Mucosa of descending colon (tissue), 3 donors: ENCODE measurements at regions not wholly inside any gene's neighbourhood (a gene's known extent, or its start where the extent isn't known, plus 50 kb on each side); places are given as distances from the start of the nearest gene placed in this dataset.

Experiments used
- ATAC-seq: fragments of 200-7000 bp; cut with Tn5 transposase; one replicate; pipeline ENCODE4 v1.9.1; 2020; ENCODE audit warnings: mild to moderate bottlenecking, moderate library complexity
- DNase-seq, 3 donors: peaks; one replicate each; pipeline ENCODE4 v3.0.0-alpha.2; 2020
- H3K36me3 ChIP-seq: fragments of 200-600 bp; one replicate; pipeline ENCODE4 v1.8.0; 2021; ENCODE audit warnings: low read depth, mild to moderate bottlenecking
- H3K4me1 ChIP-seq: fragments of 200-600 bp; one replicate; pipeline ENCODE4 v1.8.0; 2021; ENCODE audit warnings: low read depth, mild to moderate bottlenecking
- H3K4me3 ChIP-seq: fragments of 200-600 bp; one replicate; pipeline ENCODE4 v1.8.0; 2021; ENCODE audit warnings: mild to moderate bottlenecking
- H3K9me3 ChIP-seq: fragments of 200-600 bp; one replicate; pipeline ENCODE4 v1.8.0; 2021; ENCODE audit warnings: mild to moderate bottlenecking
- CTCF ChIP-seq: fragments of 200-600 bp; IDR thresholded peaks from one replicate; pipeline ENCODE4 v1.8.0; 2022; ENCODE audit warnings: antibody characterized with exemption, mild to moderate bottlenecking
- intact Hi-C, 2 donors: fragments of 100-400 bp; cut with DNase I in 1 of 2; cut with micrococcal nuclease in 1 of 2; formaldehyde crosslinking; loops; one replicate each; pipeline versions ENCODE4 v1.11.0 to v1.11.1; 2022; cut with DNase I, micrococcal nuclease
- donor health status: DM: no; HTN: no; CAD: no; lungs with moderate emphysema.
- donor health status: DM: no; HTN: no; CAD: no.
- donor health status: DM: no; HTN: yes; CAD: no.

- Histone ChIP-seq H3K4me3 (no peak overlapping the region), H3K4me1 (no peaks in the 10 kb centered on the region), H3K9me3 (peaks cover 16% of the 10 kb centered on the region), H3K36me3 (no peaks in the 10 kb centered on the region)
- DNase-seq (no peak), ATAC-seq (no peak)
- TF ChIP-seq CTCF = no peak
- intact Hi-C loops = no loop called here
Measured at GRCh38 chr2:33788044-33788443, 188.9 kb upstream of the FAM98A start.

DNA sequence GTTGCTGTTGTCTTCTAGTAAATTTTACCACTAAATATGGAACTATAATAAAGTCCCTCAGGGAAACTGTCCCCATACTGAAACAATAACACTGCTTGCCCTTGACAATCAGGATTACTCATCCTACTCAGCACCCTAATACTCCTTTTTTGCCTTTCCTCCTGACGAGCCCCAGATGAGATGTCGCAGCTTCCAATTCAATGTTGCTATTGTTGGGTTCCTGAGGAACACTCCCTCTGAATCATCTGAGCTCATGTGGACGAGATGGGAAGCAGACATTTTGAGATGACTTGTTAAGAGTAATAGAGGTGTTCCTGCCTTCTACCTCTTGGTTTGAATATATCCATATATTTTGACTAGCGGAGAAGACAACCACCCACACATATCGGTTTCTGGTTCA, 187.8 kb upstream of the FAM98A start:
- no peak for DNase-seq
- TF ChIP-seq CTCF = no peak
- Histone ChIP-seq H3K9me3 (peaks cover 13% of the 10 kb centered on the region), H3K4me3 (no peak overlapping the region), H3K36me3 (no peaks in the 10 kb centered on the region), H3K4me1 (no peaks in the 10 kb centered on the region)
- ATAC-seq = no peak
- intact Hi-C loops = no loop called here

GRCh38 chr2:33785201-33786106, 186.4 kb upstream of the FAM98A start:
- intact Hi-C loops = no loop called here
- Histone ChIP-seq H3K4me1 (no peaks in the 10 kb centered on the region), H3K36me3 (no peaks in the 10 kb centered on the region), H3K4me3 (no peak overlapping the region), H3K9me3 (peaks cover 4% of the 10 kb centered on the region)
- TF ChIP-seq CTCF = no peak
- DNase-seq = no peak
- no peak for ATAC-seq

- no peaks in the 10 kb centered on the region for H3K4me1 ChIP-seq
Measured at GRCh38 chr2:33784488-33784887, 185.4 kb upstream of the FAM98A start.

GRCh38 chr2:33782395-33783230, 183.5 kb upstream of the FAM98A start:
- intact Hi-C loops = no loop called here
- no peaks in the 10 kb centered on the region for H3K36me3 ChIP-seq
- no peak for TF ChIP-seq CTCF
- ATAC-seq = no peak
- peaks cover 4% of the 10 kb centered on the region for H3K9me3 ChIP-seq
- peak in 1 of 3 donors; percentile 2 for DNase-seq
- no peak overlapping the region for H3K4me3 ChIP-seq
- H3K4me1 ChIP-seq = no peaks in the 10 kb centered on the region

More at GRCh38 chr2:33784488-33784887, 185.4 kb upstream of the FAM98A start:
- intact Hi-C loops = no loop called here
- Histone ChIP-seq H3K36me3 (no peaks in the 10 kb centered on the region), H3K4me3 (no peak overlapping the region), H3K9me3 (peaks cover 4% of the 10 kb centered on the region)
- DNase-seq (no peak), ATAC-seq (no peak)
- no peak for TF ChIP-seq CTCF
